IPS DF 6.9 (cell line): ENCODE measurements at regions not wholly inside any gene's neighbourhood (a gene's known extent, or its start where the extent isn't known, plus 50 kb on each side); places are given as distances from the start of the nearest gene placed in this dataset.

Experiments
- DNase-seq: peaks from one replicate; pipeline ENCODE4 v3.0.0-alpha.2; 2013; ENCODE audit warnings: low read depth, low spot score
- H3K27ac ChIP-seq: one replicate; pipeline ENCODE4 v1.5.1; 2013; ENCODE audit warnings: low read length, control low read depth
- H3K27me3 ChIP-seq: 2 replicates; pipeline ENCODE4 v1.6.1; 2013; ENCODE audit warnings: mild to moderate bottlenecking, low read length; ENCODE audit not compliant: control insufficient read depth, insufficient read depth
- H3K36me3 ChIP-seq: 2 replicates; pipeline ENCODE4 v1.6.1; 2013; ENCODE audit warnings: low read length; ENCODE audit not compliant: control insufficient read depth, insufficient read depth
- H3K4me1 ChIP-seq: 2 replicates; pipeline ENCODE4 v1.6.1; 2013; ENCODE audit warnings: low read length; ENCODE audit not compliant: control insufficient read depth, insufficient read depth
- H3K4me3 ChIP-seq: 2 replicates; pipeline ENCODE4 v1.5.1; 2013; ENCODE audit warnings: mild to moderate bottlenecking, low read length
- H3K9me3 ChIP-seq: 2 replicates; pipeline ENCODE4 v1.6.1; 2013; ENCODE audit warnings: low read length, inconsistent platforms; ENCODE audit not compliant: control insufficient read depth, insufficient read depth
- WGBS: extraction: QIAGEN DNeasy Blood & Tissue Kit; methylation state at CpG from one replicate; pipeline ENCODE4 v1.1.7; 2013; ENCODE audit warnings: mixed read lengths, missing lambda C conversion rate; ENCODE audit not compliant: insufficient read length, insufficient coverage; 5-methylcytosine and 5-hydroxymethylcytosine counted together

DNA sequence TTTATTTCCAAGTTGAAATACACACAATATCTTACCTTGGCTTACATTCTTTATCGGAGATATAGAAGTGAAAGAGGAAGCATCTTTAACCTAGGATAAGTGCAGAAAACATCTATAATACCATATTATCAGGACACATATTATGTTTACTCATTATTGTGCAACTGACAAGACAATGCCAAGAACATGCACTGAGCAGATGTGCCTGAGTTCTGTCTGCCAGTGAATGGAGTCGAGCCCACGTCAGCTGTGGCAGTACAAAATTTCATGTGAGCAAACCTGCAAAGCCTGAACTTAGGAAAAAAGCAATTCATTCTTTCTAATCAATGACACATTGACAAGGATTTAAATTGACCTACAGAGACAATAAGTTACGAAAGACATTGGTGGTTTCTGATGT, 154.4 kb downstream of the AXIN2 start:
- no peak for DNase-seq
- Histone ChIP-seq H3K36me3 (no peaks in the 10 kb centered on the region), H3K9me3 (no peaks in the 10 kb centered on the region), H3K4me1 (peaks cover 5% of the 10 kb centered on the region; the same call in 1 of the 2 replicates), H3K27ac (no peak overlapping the region), H3K4me3 (no peak overlapping the region), H3K27me3 (no peaks in the 10 kb centered on the region)
- WGBS, result no CpG with 5 or more reads among the region's 4 CpGs

DNA sequence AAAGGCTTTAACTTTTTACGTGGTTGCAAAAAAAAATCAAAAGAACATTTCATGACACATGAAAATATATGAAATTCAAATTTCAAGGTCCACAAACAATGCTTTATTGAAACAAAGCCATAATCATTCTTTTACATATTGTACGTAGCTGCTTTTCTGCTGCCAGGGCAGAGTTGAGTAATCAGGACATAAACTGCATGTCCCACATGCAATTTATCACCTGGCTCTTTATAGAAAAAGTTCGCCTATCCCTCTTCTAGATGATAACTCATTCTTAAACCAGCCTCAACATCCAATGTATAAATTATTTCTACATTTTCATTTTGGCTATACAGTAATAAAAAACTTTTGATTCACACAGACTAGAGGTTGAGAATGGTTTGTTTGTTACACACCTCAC, 154.9 kb downstream of the AXIN2 start:
- no peak overlapping the region for H3K27ac ChIP-seq
- DNase-seq, result no peak
- peaks cover 5% of the 10 kb centered on the region; the same call in 1 of the 2 replicates for H3K4me1 ChIP-seq
- no peaks in the 10 kb centered on the region for H3K36me3 ChIP-seq
- WGBS, result no CpG with 5 or more reads among the region's 3 CpGs
- no peaks in the 10 kb centered on the region for H3K27me3 ChIP-seq
- no peaks in the 10 kb centered on the region for H3K9me3 ChIP-seq
- H3K4me3 ChIP-seq, result no peak overlapping the region

DNA sequence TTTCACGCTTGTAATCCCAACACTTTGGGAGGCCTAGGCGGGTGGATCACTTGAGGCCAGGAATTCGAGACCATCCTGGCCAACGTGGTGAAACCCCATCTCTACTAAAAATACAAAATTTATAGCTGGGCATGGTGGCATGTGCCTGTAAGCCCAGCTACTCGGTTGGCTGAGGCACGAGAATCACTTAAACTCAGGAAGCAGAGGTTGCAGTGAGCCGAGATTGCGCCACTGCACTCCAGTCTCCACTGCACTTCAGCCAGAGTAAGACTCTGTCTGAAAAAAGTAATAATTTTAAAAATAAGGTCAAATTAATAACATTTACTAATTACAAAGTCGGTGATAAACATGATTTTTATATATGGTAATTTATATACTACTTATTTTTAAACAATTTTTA, 155.9 kb downstream of the AXIN2 start:
- no peaks in the 10 kb centered on the region for H3K36me3 ChIP-seq
- H3K27me3 ChIP-seq, result no peaks in the 10 kb centered on the region
- DNase-seq, result no peak
- H3K9me3 ChIP-seq, result no peaks in the 10 kb centered on the region
- no peak overlapping the region for H3K27ac ChIP-seq
- no peak overlapping the region for H3K4me3 ChIP-seq
- WGBS, result no CpG with 5 or more reads among the region's 9 CpGs
- peaks cover 5% of the 10 kb centered on the region; the same call in 1 of the 2 replicates for H3K4me1 ChIP-seq

DNA sequence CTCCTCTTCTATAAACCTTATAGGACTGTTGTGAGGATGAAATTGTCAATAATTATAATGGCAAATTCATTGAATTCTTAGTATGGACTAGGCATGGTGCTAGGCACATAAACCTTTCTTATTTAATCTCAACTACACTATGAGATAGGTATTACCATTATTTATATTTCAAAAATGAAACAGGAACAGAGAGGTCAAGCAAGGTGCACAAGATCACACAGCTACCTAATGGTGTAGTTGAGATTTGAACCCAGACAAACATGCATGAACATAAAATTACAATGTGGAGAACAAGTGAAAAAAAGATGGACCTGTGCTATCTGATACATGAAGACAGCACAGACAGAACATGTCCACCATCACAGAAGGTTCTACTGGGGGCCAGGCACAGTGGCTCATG, 156.7 kb downstream of the AXIN2 start:
- no peak overlapping the region for H3K27ac ChIP-seq
- no peaks in the 10 kb centered on the region for H3K27me3 ChIP-seq
- no peak overlapping the region for H3K4me3 ChIP-seq
- H3K4me1 ChIP-seq, result peaks cover 5% of the 10 kb centered on the region; the same call in 1 of the 2 replicates
- no peak for DNase-seq
- H3K36me3 ChIP-seq, result no peaks in the 10 kb centered on the region
- no peaks in the 10 kb centered on the region for H3K9me3 ChIP-seq

DNA sequence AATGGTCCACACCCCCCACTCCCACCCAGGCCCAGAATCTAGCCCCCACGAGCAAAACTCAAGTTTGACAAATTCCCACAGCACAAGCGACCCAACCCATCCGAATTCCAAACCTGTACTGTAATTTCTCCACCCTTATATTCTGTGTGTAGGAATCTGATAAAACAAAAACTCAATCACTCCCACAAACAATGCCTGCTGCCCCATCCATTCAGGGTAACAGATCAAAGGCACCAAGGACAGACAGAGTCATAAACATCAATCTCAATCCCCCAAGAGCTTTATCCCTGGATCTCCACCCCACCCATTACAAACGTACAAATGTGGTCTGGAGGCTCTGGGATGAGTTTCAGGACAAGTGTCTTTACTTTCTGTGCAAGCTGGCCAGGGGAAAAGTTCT, 157.8 kb downstream of the AXIN2 start:
- no peak overlapping the region for H3K4me3 ChIP-seq
- H3K27me3 ChIP-seq, result no peaks in the 10 kb centered on the region
- no peak overlapping the region for H3K27ac ChIP-seq
- H3K9me3 ChIP-seq, result no peaks in the 10 kb centered on the region
- DNase-seq, result no peak
- H3K4me1 ChIP-seq, result peaks cover 5% of the 10 kb centered on the region; the same call in 1 of the 2 replicates
- no peaks in the 10 kb centered on the region for H3K36me3 ChIP-seq
- no CpG with 5 or more reads among the region's 4 CpGs for WGBS

DNA sequence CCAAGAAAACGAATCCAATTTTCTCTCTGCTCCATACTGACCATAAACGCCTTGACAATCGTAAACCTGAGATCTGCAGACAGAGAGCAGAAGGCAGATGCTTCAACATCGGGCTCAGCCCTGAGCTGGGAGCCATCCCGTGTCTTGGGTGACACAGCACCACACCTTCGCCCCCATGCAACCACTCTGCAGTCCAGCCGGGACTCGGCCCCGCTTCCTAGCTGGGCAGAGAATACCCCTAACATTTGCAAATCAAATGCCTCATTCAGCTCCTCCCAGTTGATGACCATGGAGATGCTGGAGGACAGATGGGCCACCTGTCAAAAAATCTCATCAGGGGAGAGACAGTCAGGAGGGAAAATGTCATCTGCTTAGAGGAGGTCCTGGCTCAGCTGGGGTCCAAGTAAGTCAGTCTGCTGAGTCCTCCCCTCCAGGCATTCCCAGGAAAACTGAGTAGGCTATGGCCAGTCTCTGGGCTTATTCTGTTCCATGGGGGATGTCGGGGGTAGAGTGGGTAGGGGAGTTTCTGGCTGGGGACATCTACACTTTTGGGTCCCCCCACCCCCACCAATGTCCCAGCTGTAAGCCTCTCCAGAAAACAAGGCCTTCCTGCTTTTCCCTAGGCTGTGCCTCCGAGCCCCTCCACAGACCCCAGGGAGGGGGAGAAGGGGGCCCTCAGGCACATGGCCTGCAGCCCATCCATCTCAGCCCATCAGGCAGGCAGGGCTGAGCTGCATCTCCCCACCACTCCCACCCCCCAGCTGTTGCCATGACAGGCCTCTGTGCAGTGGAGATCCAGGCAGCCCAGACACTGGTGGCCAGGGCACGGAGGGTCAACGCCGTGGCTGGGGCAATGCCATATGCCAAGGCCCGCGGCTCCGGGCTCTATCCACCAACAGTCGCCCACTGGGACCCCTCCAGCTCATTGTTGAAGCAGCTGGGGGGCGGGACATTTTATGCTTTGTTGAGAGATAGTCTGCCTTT, 158.6 kb downstream of the AXIN2 start:
- H3K36me3 ChIP-seq, result no peaks in the 10 kb centered on the region
- no CpG with 5 or more reads among the region's 19 CpGs for WGBS
- H3K4me3 ChIP-seq, result no peak overlapping the region
- H3K27me3 ChIP-seq, result no peaks in the 10 kb centered on the region
- H3K9me3 ChIP-seq, result no peaks in the 10 kb centered on the region
- DNase-seq, result no peak
- H3K27ac ChIP-seq, result no peak overlapping the region
- H3K4me1 ChIP-seq, result peaks cover 5% of the 10 kb centered on the region; the same call in 1 of the 2 replicates

DNA sequence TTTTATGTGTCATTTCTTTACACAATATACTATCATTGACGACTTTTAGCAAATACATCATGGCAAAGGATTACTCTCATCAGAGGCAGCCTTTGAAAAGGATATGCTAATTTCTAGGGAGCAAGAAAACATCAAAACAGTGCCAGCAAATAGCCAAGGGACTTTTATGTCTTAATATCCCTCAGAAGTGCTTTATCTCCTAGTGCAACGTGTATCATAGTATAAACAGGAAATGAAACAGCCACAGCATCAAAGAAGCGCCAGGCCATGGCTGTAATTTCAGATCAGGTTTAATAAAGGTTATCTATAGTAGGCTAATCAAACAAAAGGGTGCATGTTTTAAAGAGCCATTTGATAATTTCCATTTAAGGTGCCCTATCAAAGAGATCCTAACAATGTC, 159.9 kb downstream of the AXIN2 start:
- H3K36me3 ChIP-seq, result no peaks in the 10 kb centered on the region
- DNase-seq, result no peak

DNA sequence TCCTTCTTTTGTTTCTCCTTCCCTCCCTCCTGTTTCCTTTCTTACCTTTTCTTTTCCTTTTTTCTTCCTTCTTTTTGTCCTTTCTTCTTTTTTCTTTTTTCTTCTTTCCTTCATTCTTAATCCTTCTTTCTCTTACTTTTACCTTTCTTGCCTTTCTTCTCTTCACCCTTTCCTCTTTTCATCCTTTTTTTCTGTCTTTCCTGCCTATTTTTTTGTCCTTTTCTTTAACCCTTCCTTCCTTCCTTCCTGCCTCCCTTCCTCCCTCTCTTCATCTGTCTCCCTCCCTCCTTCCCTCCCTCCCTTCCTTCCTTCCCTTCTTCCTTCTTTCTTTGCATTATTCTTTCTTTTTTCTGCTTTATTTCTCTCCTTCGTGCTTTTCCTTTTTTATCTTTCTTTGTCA, 160.7 kb downstream of the AXIN2 start:
- WGBS, result no CpG with 5 or more reads among the region's 1 CpG
- H3K36me3 ChIP-seq, result no peaks in the 10 kb centered on the region
- H3K9me3 ChIP-seq, result no peaks in the 10 kb centered on the region
- no peak for DNase-seq
- no peak overlapping the region for H3K27ac ChIP-seq
- no peak overlapping the region for H3K4me3 ChIP-seq
- no peaks in the 10 kb centered on the region for H3K27me3 ChIP-seq
- H3K4me1 ChIP-seq, result peaks cover 5% of the 10 kb centered on the region; the same call in 1 of the 2 replicates

More for the DNA sequence above, 159.9 kb downstream of the AXIN2 start:
- no peak overlapping the region for H3K4me3 ChIP-seq
- no peaks in the 10 kb centered on the region for H3K9me3 ChIP-seq
- no peak overlapping the region for H3K27ac ChIP-seq
- no CpG with 5 or more reads among the region's 3 CpGs for WGBS
- H3K4me1 ChIP-seq, result peaks cover 5% of the 10 kb centered on the region; the same call in 1 of the 2 replicates
- H3K27me3 ChIP-seq, result no peaks in the 10 kb centered on the region

DNA sequence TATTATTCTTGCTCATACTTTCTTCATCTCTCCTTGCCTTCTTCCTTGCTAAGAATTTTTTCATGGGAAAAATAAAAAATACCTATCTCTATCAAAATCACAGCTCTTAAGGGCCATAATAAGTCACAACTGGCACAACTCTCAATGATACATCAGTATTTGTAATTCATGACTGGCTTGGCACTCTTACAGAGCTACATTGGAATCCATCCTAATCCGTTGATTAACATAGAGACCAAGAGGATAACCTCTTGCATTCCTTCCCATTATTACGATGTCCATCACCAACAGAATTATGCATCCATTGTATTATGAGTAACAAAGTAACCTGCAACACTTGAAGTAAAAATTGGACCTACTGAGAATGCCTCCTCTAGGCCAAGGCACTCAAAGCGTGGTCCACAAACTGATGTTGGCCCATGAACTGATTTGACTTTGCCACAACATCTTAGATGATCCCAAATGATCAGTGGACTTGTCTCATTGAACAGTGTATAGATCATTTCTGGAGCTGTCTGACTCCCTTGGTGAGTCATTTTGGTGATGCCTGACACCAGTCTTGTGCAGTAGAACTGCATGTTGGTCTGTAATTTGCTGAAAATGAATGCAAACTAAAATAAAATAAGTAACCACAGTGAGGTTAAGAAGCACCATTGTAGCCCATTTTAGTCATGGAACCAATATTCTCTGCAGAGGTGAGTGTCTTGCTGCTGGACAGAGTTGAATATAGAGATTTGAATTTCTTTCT, 163.2 kb downstream of the AXIN2 start:
- Histone ChIP-seq H3K27ac (no peak overlapping the region), H3K9me3 (no peaks in the 10 kb centered on the region), H3K4me1 (peaks cover 3% of the 10 kb centered on the region; the same call in 1 of the 2 replicates), H3K27me3 (no peaks in the 10 kb centered on the region), H3K36me3 (no peaks in the 10 kb centered on the region), H3K4me3 (no peak overlapping the region)
- no CpG with 5 or more reads among the region's 3 CpGs for WGBS
- no peak for DNase-seq

DNA sequence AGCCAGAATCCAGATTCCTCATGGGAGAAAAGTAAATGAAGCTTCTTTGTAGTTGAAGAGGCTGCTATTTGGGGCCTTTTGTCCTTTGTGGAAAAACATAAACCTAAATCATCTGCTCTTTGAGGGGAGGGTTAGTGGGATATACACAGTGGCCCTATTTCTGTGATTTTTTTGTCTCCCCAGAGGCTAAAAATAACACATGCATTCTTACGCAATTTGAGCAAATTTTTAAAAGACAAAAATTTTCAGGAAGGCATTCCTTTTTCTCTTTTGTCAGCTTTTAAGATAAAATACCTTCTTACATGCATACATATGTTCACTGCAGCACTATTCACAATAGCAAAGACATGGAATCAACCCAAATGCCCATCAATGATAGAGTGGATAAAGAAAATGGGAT, 165.5 kb downstream of the AXIN2 start:
- Histone ChIP-seq H3K4me1 (no peaks in the 10 kb centered on the region), H3K27me3 (no peaks in the 10 kb centered on the region), H3K9me3 (no peaks in the 10 kb centered on the region), H3K27ac (no peak overlapping the region), H3K4me3 (no peak overlapping the region), H3K36me3 (no peaks in the 10 kb centered on the region)
- DNase-seq, result no peak
- whole genome bisulfite sequencing, result no CpG with 5 or more reads among the region's 1 CpG
